Activated CD4-positive, alpha-beta T cell treated with anti-CD3 and anti-CD28 coated beads for 4 hours (primary cell): ENCODE measurements at regions not wholly inside any gene's neighbourhood (a gene's known extent, or its start where the extent isn't known, plus 50 kb on each side); places are given as distances from the start of the nearest gene placed in this dataset.

Source experiments
- DNase-seq, 2 donors: peaks; one replicate each; pipeline ENCODE4 v3.0.0-alpha.2; 2020

- no peak for DNase-seq
These were observed 1080.2 kb upstream of the AUTS2 start for GRCh38 chr7:68518060-68518459.

- no peak for DNase-seq
These were observed 1074.1 kb upstream of the AUTS2 start for GRCh38 chr7:68524126-68524525.

GRCh38 chr7:68529221-68529620 lies 1069.1 kb upstream of the AUTS2 start:
- DNase-seq = no peak

GRCh38 chr7:68535266-68535665 lies 1063.0 kb upstream of the AUTS2 start:
- no peak for DNase-seq

- DNase-seq = no peak
These were observed 1061.1 kb upstream of the AUTS2 start for GRCh38 chr7:68537051-68537773.

- no peak for DNase-seq
These were observed 1060.6 kb upstream of the AUTS2 start for GRCh38 chr7:68537774-68538071.

- DNase-seq = no peak
These were observed 1055.4 kb upstream of the AUTS2 start for GRCh38 chr7:68542831-68543230.

- DNase-seq = no peak
These were observed 1053.4 kb upstream of the AUTS2 start for GRCh38 chr7:68544851-68545250.

- DNase-seq = no peak
These were observed 1051.1 kb upstream of the AUTS2 start for GRCh38 chr7:68547181-68547580.

GRCh38 chr7:68547799-68548198 lies 1050.5 kb upstream of the AUTS2 start:
- no peak for DNase-seq

- DNase-seq = no peak
These were observed 1048.2 kb upstream of the AUTS2 start for GRCh38 chr7:68550027-68550426.

GRCh38 chr7:68550635-68551034 lies 1047.6 kb upstream of the AUTS2 start:
- DNase-seq = no peak

- no peak for DNase-seq
These were observed 1041.7 kb upstream of the AUTS2 start for GRCh38 chr7:68556537-68556936.

- no peak for DNase-seq
These were observed 1038.8 kb upstream of the AUTS2 start for GRCh38 chr7:68559518-68559917.

GRCh38 chr7:68562323-68562899 lies 1035.9 kb upstream of the AUTS2 start:
- no peak for DNase-seq

- no peak for DNase-seq
These were observed 1033.8 kb upstream of the AUTS2 start for GRCh38 chr7:68564306-68565135.

GRCh38 chr7:68571286-68571685 lies 1027.0 kb upstream of the AUTS2 start:
- no peak for DNase-seq

GRCh38 chr7:68573271-68574005 lies 1024.8 kb upstream of the AUTS2 start:
- DNase-seq = no peak

- no peak for DNase-seq
These were observed 1021.9 kb upstream of the AUTS2 start for GRCh38 chr7:68576366-68576765.

GRCh38 chr7:68581417-68581816 lies 1016.9 kb upstream of the AUTS2 start:
- no peak for DNase-seq

- DNase-seq = no peak
These were observed 1010.7 kb upstream of the AUTS2 start for GRCh38 chr7:68587599-68587998.

- no peak for DNase-seq
These were observed 996.4 kb upstream of the AUTS2 start for GRCh38 chr7:68601826-68602225.

- no peak for DNase-seq
These were observed 993.7 kb upstream of the AUTS2 start for GRCh38 chr7:68604541-68604940.

- no peak for DNase-seq
These were observed 987.6 kb upstream of the AUTS2 start for GRCh38 chr7:68610701-68611100.
